IPS DF 6.9 (cell line): ENCODE measurements at regions not wholly inside any gene's neighbourhood (a gene's known extent, or its start where the extent isn't known, plus 50 kb on each side); places are given as distances from the start of the nearest gene placed in this dataset.
"Not testable (repeated sequence)": the region's sequence is repeated elsewhere in the genome, so short reads cannot be mapped to it uniquely, and the experiment has no call there.

Experiments
- DNase-seq: peaks from one replicate; pipeline ENCODE4 v3.0.0-alpha.2; 2013; ENCODE audit warnings: low read depth, low spot score
- H3K27ac ChIP-seq: one replicate; pipeline ENCODE4 v1.5.1; 2013; ENCODE audit warnings: low read length, control low read depth
- H3K27me3 ChIP-seq: 2 replicates; pipeline ENCODE4 v1.6.1; 2013; ENCODE audit warnings: mild to moderate bottlenecking, low read length; ENCODE audit not compliant: control insufficient read depth, insufficient read depth
- H3K36me3 ChIP-seq: 2 replicates; pipeline ENCODE4 v1.6.1; 2013; ENCODE audit warnings: low read length; ENCODE audit not compliant: control insufficient read depth, insufficient read depth
- H3K4me1 ChIP-seq: 2 replicates; pipeline ENCODE4 v1.6.1; 2013; ENCODE audit warnings: low read length; ENCODE audit not compliant: control insufficient read depth, insufficient read depth
- H3K4me3 ChIP-seq: 2 replicates; pipeline ENCODE4 v1.5.1; 2013; ENCODE audit warnings: mild to moderate bottlenecking, low read length
- H3K9me3 ChIP-seq: 2 replicates; pipeline ENCODE4 v1.6.1; 2013; ENCODE audit warnings: low read length, inconsistent platforms; ENCODE audit not compliant: control insufficient read depth, insufficient read depth
- WGBS: extraction: QIAGEN DNeasy Blood & Tissue Kit; methylation state at CpG from one replicate; pipeline ENCODE4 v1.1.7; 2013; ENCODE audit warnings: mixed read lengths, missing lambda C conversion rate; ENCODE audit not compliant: insufficient read length, insufficient coverage; 5-methylcytosine and 5-hydroxymethylcytosine counted together

- H3K4me1 ChIP-seq, result peaks cover 2% of the 10 kb centered on the region; the same call in 1 of the 2 replicates
- no CpG with 5 or more reads among the region's 2 CpGs for WGBS
- H3K4me3 ChIP-seq, result no peak overlapping the region
- H3K27ac ChIP-seq, result no peak overlapping the region
- H3K9me3 ChIP-seq, result no peaks in the 10 kb centered on the region
- DNase-seq, result no peak
- H3K27me3 ChIP-seq, result no peaks in the 10 kb centered on the region
- no peaks in the 10 kb centered on the region for H3K36me3 ChIP-seq
These were observed 155.1 kb upstream of the L3MBTL4 start for GRCh38 chr18:6569813-6570212.

DNA sequence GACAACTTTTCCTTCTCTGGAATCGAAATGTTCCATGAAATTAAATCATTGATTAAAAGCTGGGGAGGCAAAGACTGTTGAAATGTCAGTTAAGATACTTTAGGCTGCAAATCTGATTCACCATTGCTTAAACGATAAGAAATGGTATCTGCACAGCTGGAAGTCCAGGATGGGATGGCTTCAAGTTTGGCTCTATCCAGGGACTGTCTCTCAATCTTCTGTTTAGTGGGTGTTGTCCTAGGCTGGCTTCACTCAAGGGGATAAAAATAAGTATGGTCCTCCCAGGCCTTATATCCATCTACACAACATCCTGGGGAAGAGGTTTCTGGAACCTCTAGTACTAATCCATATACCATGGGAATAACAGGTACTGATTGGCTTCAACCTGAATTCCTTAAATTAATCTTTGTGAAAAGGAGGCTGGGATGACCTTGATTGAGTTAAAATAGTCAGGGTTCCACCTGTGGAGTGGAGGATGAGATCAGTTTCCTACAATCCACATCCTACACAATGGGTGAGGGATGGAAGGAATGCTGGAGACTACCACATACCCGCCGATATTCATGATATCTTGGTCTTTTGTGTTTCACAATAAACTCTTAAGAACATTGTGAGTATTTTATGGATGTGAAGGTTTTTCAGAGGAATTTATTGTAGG lies 156.0 kb upstream of the L3MBTL4 start:
- WGBS, result no CpG with 5 or more reads among the region's 4 CpGs
- DNase-seq, result no peak
- no peaks in the 10 kb centered on the region for H3K36me3 ChIP-seq
- no peak overlapping the region for H3K4me3 ChIP-seq
- H3K27ac ChIP-seq, result no peak overlapping the region
- no peaks in the 10 kb centered on the region for H3K9me3 ChIP-seq
- H3K27me3 ChIP-seq, result no peaks in the 10 kb centered on the region
- H3K4me1 ChIP-seq, result peaks cover 2% of the 10 kb centered on the region; the same call in 1 of the 2 replicates

DNA sequence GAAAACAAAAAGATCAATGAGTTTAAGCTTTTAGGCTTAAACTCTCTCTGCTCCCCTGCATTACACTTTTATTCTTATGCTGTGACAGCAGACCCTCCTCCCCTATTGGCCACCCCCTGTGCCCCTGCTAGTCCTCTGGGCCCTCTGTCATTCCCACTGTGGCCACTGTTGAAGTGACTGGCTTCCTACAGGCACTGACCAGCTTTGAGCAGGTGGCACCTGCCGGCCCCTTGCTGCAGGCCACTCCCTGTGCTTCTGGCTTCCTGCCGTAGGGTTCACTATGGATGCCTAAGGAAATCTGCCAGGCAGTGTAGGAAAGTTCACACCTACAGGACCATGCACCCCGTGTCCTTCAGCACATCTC lies 156.5 kb upstream of the L3MBTL4 start:
- Histone ChIP-seq H3K4me1 (peaks cover 2% of the 10 kb centered on the region; the same call in 1 of the 2 replicates), H3K9me3 (no peaks in the 10 kb centered on the region), H3K36me3 (no peaks in the 10 kb centered on the region), H3K27me3 (no peaks in the 10 kb centered on the region), H3K27ac (no peak overlapping the region), H3K4me3 (no peak overlapping the region)
- DNase-seq, result no peak
- no CpG with 5 or more reads among the region's 3 CpGs for WGBS

DNA sequence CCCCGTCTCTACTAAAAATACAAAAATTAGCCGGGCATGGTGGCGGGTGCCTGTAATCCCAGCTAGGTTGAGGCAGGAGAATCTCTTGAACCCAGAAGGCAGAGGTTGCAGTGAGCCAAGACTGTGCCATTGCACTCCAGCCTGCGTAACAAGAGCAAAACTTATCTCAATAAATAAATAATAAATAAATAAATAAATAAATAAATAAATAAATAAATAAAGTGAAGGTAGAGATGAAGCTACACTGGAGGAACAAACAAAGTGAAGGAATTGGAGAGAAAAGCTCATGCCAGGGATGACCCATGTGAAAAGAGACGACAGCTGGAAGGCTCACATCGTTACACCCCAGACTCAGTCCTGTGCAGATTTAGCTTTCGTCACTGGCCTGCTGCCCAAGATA lies 157.3 kb upstream of the ARHGAP28 start:
- H3K27ac ChIP-seq, H3K4me1 ChIP-seq, H3K27me3 ChIP-seq, H3K9me3 ChIP-seq, H3K36me3 ChIP-seq, DNase-seq, H3K4me3 ChIP-seq: not testable (repeated sequence)
- WGBS, result no CpG with 5 or more reads among the region's 7 CpGs

- no CpG with 5 or more reads among the region's 1 CpG for WGBS
- no peak overlapping the region for H3K4me3 ChIP-seq
- no peak for DNase-seq
- peaks cover 2% of the 10 kb centered on the region; the same call in 1 of the 2 replicates for H3K4me1 ChIP-seq
- H3K27me3 ChIP-seq, result no peaks in the 10 kb centered on the region
- H3K27ac ChIP-seq, result no peak overlapping the region
- H3K36me3 ChIP-seq, result no peaks in the 10 kb centered on the region
- no peaks in the 10 kb centered on the region for H3K9me3 ChIP-seq
These were observed 154.9 kb upstream of the ARHGAP28 start for GRCh38 chr18:6574631-6575030.

DNA sequence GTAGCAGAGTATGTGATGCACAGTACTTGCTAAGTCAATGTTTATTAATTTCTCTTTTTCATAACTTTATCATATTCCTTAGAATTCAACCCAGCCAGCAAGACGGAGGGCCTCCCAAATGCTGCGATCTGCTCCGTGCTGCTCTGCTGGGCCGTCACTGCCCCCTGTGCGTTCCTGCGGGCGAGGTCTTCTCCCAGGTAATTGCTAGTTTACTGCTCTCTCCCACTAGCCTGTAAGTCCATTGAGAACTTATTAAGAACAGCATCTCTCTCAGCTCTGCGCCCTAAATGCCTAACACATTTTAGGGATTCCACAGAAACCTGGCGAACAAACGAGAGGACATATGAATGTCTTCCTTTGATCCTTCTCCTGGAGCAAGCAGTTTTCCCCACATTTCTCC lies 153.6 kb upstream of the ARHGAP28 start:
- Histone ChIP-seq H3K36me3 (no peaks in the 10 kb centered on the region), H3K4me3 (no peak overlapping the region), H3K27me3 (no peaks in the 10 kb centered on the region), H3K9me3 (no peaks in the 10 kb centered on the region), H3K27ac (no peak overlapping the region), H3K4me1 (peaks cover 2% of the 10 kb centered on the region; the same call in 1 of the 2 replicates)
- no CpG with 5 or more reads among the region's 10 CpGs for WGBS
- DNase-seq, result no peak

- Histone ChIP-seq H3K36me3 (no peaks in the 10 kb centered on the region), H3K9me3 (no peaks in the 10 kb centered on the region), H3K27ac (no peak overlapping the region), H3K4me3 (no peak overlapping the region), H3K4me1 (no peaks in the 10 kb centered on the region), H3K27me3 (no peaks in the 10 kb centered on the region)
- no CpG with 5 or more reads among the region's 5 CpGs for WGBS
- DNase-seq, result no peak
These were observed 152.7 kb upstream of the ARHGAP28 start for GRCh38 chr18:6576718-6577375.

DNA sequence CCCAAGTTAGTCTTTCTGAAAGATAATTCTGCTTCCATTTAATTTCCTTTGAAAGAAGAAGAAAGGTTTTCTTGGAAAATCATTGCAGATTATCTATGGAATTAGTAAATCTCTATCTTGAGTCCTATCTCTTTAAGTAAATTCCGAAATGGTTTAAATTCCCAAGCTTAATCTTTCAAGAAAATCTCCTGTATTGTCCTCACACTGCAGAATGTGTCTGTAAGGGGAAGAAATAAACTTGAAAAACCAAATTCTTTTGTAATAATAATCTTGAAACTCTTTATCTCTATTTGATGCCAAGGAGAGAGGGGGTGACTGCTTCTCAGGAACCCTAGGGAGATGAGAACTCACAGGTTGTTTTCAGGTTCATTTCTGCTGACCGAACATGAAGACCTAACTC lies 150.8 kb upstream of the ARHGAP28 start:
- WGBS, result no CpG with 5 or more reads among the region's 2 CpGs

DNA sequence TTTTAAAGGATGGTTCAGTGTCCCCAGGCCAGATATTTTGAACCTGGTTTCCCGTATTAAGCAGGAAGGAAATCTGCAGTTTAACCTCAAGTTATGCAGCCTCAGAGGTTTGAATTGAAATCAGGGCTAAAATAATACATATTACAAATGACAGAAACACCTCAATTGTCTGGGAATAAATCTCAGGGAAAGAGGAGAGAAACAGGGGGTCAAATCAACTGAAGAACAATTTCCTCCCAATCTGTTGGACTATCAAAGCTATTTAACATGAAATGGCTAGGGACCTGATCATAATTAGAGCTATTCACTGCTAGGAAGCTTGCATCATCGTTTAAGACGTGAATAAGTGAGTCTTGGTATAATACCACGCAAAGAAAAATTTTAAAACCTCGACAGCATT lies 150.0 kb upstream of the ARHGAP28 start:
- WGBS, result no CpG with 5 or more reads among the region's 5 CpGs

More for the DNA sequence above, 150.8 kb upstream of the ARHGAP28 start:
- Histone ChIP-seq H3K27ac (no peak overlapping the region), H3K4me1 (no peaks in the 10 kb centered on the region), H3K4me3 (no peak overlapping the region), H3K9me3 (no peaks in the 10 kb centered on the region), H3K36me3 (no peaks in the 10 kb centered on the region), H3K27me3 (no peaks in the 10 kb centered on the region)
- DNase-seq, result no peak

DNA sequence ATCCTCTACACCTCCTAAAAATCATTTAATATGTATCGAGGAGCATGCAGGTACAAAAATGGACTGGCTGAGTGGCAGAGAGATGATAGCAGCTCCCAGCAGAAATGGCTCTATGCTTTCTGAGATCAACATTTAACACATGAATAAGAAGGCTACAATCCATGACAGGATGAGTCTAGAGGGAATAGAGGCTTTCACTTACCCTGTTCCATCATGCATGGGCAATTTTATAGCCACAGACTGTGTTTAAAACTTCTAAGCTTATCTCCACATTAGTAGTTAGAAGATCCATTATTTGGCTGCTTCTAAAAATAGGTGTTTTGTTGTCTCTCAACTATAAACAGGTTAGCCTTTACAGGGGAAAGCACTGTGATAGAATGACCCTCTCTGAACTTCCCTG lies 149.1 kb upstream of the ARHGAP28 start:
- no peaks in the 10 kb centered on the region for H3K36me3 ChIP-seq
- DNase-seq, result no peak
- H3K9me3 ChIP-seq, result no peaks in the 10 kb centered on the region
- no CpG with 5 or more reads among the region's 1 CpG for WGBS
- no peak overlapping the region for H3K27ac ChIP-seq
- no peaks in the 10 kb centered on the region for H3K27me3 ChIP-seq
- no peaks in the 10 kb centered on the region for H3K4me1 ChIP-seq
- H3K4me3 ChIP-seq, result no peak overlapping the region

More for the DNA sequence above, 150.0 kb upstream of the ARHGAP28 start:
- no peak for DNase-seq
- H3K27me3 ChIP-seq, result no peaks in the 10 kb centered on the region
- no peak overlapping the region for H3K27ac ChIP-seq
- no peaks in the 10 kb centered on the region for H3K9me3 ChIP-seq
- H3K36me3 ChIP-seq, result no peaks in the 10 kb centered on the region
- H3K4me3 ChIP-seq, result no peak overlapping the region
- no peaks in the 10 kb centered on the region for H3K4me1 ChIP-seq

DNA sequence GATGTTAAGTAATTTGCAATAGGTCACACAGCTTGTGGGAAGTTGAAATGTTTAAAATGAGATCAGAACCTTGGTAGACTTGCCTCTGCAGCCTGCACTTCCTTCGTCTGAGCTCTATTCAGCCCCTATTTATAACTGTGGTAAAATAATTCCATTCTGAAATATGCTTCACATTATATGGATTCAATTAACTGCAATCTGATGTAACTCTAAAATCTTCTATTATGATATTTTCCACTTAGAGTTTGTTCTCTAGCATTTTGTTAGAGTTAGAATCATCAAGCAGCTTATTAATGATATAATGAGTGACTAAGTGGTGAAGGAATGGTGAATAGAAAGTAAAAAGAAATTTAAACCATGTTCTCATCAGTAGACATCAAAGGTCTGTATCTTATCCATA lies 139.6 kb upstream of the ARHGAP28 start:
- no peak overlapping the region for H3K27ac ChIP-seq
- no peaks in the 10 kb centered on the region for H3K36me3 ChIP-seq
- H3K4me1 ChIP-seq, result no peaks in the 10 kb centered on the region
- H3K27me3 ChIP-seq, result no peaks in the 10 kb centered on the region
- no peak for DNase-seq
- H3K9me3 ChIP-seq, result no peaks in the 10 kb centered on the region
- H3K4me3 ChIP-seq, result no peak overlapping the region
- no CpG with 5 or more reads among the region's 1 CpG for WGBS
